ENCODE measurements at regions not wholly inside any gene's neighbourhood (a gene's known extent, or its start where the extent isn't known, plus 50 kb on each side); places are given as distances from the start of the nearest gene placed in this dataset.

DNA sequence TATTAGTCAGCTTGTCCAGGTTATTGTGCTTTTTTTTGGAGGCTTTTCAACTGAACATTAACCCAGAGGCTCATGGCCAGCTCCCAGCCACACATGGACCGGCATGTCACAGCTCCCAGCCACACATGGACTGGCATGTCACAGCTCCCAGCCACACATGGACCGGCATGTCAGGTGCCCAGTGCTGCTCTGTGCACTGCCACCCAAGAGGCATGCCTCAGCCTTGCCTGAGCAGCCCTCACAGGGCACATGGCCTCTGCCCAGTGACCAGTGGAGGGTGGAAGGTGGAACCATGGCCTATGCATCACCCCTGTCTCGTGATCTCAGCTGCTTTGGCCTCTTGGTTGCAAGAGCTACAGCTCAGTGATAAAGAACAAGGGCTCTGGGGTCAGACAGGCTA, 119.8 kb downstream of the OAT start:
- Histone ChIP-seq H4K20me1 (ENCODE audit: low read length) (no peaks in the 10 kb centered on the region), H3K4me2 (ENCODE audit: low read length) (no peak overlapping the region), H3K27ac (ENCODE audit: low read length) (no peak overlapping the region), H3K36me3 (ENCODE audit: low read depth, low read length) (no peaks in the 10 kb centered on the region), H3K27me3 (ENCODE audit: low read length) (no peaks in the 10 kb centered on the region), H3F3A (ENCODE audit: low read length, unreplicated experiment) (no peaks in the 10 kb centered on the region), H3K9ac (ENCODE audit: low read length) (no peak overlapping the region), H3K79me2 (ENCODE audit: low read length) (no peaks in the 10 kb centered on the region), H3K9me2 (replicated peaks; ENCODE audit: low read length) (no peaks in the 10 kb centered on the region), H2AFZ (ENCODE audit: low read length) (no peak overlapping the region), H3K4me1 (ENCODE audit: insufficient read depth, low read length) (no peaks in the 10 kb centered on the region), H3K4me3 (ENCODE audit: low read length) (no peak overlapping the region), H3K9me3 (ENCODE audit: low read length) (no peaks in the 10 kb centered on the region)
- ChIA-PET POLR2A (ENCODE audit: unreplicated experiment) (no interaction called here), CTCF (no interaction called here)
- intact Hi-C loops (cut with micrococcal nuclease): no loop called here
- ATAC-seq (no peak), DNase-seq (no peak)
- no TSS peak for BruUV-seq (replicated peaks)
- TF ChIP-seq EZH2 (IDR thresholded peaks at IDR 0.05; ENCODE audit: low read length, unreplicated experiment) (no peak), CTCF (conservative IDR thresholded peaks at IDR 0.05; ENCODE audit: low read depth, low read length) (no peak), EZH2phosphoT487 (IDR thresholded peaks at IDR 0.05; ENCODE audit: borderline replicate concordance, low read length) (no peak)

DNA sequence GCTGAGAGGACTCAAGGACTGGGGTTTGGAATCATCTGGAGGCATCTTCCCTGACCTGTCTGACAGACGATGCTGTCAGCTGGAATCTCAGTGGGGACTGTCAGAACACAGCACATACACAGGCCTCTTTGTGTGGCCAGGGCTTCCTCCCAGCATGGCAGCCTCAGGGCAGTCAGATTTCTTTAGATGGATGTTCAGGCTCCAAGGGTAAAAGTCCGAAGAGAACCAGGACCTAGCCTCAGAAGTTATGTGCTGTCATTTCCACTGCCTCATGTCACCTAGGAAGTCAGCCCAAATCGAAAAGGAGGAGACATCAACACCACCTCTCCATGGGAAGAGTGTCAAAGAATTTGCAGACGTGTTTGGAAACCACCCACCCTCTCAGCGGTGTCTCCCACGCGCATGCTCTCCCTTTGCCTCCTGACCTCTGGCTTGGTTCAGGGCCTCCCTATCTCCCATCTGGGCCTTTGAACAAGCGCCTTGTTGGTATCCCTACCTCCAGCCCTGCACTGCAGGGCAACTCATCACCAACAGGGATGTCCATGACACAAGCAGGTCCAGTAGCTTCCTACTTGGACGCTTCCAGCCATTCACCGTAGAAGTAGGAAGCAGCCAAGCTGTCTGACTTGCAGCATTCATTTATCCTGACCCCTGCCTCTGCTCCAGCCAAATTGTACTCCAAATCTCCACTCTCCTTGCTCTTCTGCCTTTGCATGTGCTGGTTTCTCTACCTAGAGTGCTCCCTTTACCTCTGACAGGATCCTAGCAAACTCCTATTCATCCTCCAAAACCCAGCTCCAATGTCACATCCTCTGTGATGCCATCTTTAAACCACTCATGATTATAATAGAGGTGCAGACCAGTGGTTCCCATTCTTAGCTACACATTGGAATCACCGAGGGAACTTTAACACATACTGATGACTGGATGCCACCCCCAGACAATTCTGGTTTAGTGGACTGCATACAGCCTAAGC, 121.6 kb downstream of the OAT start:
- no peaks in the 10 kb centered on the region for H3F3A ChIP-seq (ENCODE audit: low read length, unreplicated experiment)
- intact Hi-C loops (cut with micrococcal nuclease): no loop called here
- POLR2A ChIA-PET (ENCODE audit: unreplicated experiment): no interaction called here
- TF ChIP-seq CTCF (conservative IDR thresholded peaks at IDR 0.05; ENCODE audit: low read depth, low read length) (no peak), EZH2phosphoT487 (IDR thresholded peaks at IDR 0.05; ENCODE audit: borderline replicate concordance, low read length) (no peak), EZH2 (IDR thresholded peaks at IDR 0.05; ENCODE audit: low read length, unreplicated experiment) (no peak)
- no peaks in the 10 kb centered on the region for H3K9me3 ChIP-seq (ENCODE audit: low read length)
- no peaks in the 10 kb centered on the region for H3K27me3 ChIP-seq (ENCODE audit: low read length)
- H3K4me2 ChIP-seq (ENCODE audit: low read length): no peak overlapping the region
- no peak overlapping the region for H3K9ac ChIP-seq (ENCODE audit: low read length)
- no peaks in the 10 kb centered on the region for H3K36me3 ChIP-seq (ENCODE audit: low read depth, low read length)
- no peaks in the 10 kb centered on the region for H3K4me1 ChIP-seq (ENCODE audit: insufficient read depth, low read length)
- H3K27ac ChIP-seq (ENCODE audit: low read length): no peak overlapping the region
- H3K4me3 ChIP-seq (ENCODE audit: low read length): no peak overlapping the region
- H2AFZ ChIP-seq (ENCODE audit: low read length): no peak overlapping the region
- BruUV-seq (replicated peaks): no TSS peak
- CTCF ChIA-PET: interaction anchor here (1.1 kb wide), 1 partner anchor 92 kb away, joined by 3 read pairs; no protein-coding TSS in a partner anchor
- no peaks in the 10 kb centered on the region for H3K9me2 ChIP-seq (replicated peaks; ENCODE audit: low read length)
- DNase-seq: no peak
- ATAC-seq: no peak
- no peaks in the 10 kb centered on the region for H3K79me2 ChIP-seq (ENCODE audit: low read length)
- no peaks in the 10 kb centered on the region for H4K20me1 ChIP-seq (ENCODE audit: low read length)
